Muscle of arm (tissue), 1 donor: ENCODE measurements at regions not wholly inside any gene's neighbourhood (a gene's known extent, or its start where the extent isn't known, plus 50 kb on each side); places are given as distances from the start of the nearest gene placed in this dataset.
"Not testable (repeated sequence)": the region's sequence is repeated elsewhere in the genome, so short reads cannot be mapped to it uniquely, and the experiment has no call there.

Experiments used
- DNase-seq: peaks from one replicate; pipeline ENCODE4 v3.0.0-alpha.2; 2013

DNA sequence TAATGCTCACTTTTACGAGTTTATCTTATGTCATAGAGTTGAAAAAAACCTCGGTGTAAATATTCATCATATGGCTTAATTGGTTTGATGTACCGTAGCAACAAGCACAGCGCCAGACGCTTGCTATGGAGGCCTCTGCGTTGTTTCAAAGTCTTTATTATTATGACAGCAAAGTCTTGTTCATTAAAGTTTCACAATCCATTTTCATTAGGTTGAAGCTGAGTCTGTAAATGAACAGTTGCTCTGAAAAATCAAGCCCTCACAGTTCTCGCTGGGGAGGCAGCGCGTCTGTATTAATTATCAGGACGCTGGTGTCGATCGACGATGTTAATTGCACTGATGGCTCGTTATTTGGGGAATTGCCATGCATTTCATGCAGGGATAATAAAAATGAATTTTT is 185.6 kb downstream of the INSC start:
- DNase-seq: no peak

DNA sequence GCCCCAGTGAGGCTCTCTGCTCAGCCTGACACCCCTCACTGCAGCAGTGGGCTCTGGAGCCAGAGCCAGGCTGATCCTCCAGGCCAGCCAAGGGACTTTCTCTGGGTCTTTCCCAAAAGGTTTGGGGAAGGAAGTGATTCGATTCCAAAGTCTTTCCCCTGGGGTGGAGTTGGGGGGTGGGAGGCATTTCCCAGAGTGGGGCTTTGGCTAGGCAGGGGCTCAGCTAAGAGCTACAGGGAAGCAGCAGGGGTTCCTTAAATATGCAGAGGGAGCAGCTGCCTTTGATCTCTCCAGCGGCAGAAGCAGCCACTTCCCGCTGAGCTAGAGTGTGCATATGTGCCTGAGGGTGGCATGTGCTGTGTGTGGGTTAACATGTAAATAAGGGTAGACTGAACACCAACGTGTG is 192.9 kb downstream of the INSC start:
- no peak for DNase-seq

DNA sequence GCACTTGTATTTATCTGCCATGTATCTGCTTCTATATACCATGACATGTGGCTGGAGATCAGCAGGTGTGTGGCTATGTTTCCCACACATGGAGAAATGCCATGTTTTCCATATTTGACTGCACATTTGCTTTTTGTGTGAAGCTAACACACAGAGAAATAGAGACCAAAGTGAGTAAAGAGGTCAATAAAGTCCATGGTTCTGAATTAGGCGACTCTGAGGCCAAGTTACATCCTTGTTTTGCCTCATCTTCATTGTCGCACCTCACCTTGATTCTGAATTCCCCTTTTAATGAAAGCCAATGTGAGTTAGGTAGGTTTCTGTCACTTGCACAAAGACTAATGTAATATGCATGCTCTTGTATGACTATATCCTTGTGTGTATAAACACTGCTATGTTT is 194.1 kb downstream of the INSC start:
- DNase-seq: no peak

DNA sequence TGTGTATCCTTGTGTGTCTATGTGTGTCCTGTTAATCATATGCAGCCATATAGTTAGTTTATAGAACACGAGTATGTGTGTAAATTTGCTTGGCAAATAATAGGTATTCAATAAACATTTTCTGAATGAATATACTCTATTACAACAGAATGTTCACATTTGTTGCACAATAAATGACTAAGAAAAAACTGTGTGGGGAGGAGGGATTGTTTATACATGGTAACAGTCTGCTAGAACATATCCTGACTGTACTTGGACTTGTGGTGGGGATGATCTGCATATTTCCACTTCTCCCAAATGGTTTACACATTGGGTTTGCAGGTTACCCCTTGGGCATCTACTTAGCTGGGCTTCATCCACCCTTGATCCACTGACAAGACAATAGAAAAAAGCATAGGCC is 194.6 kb downstream of the INSC start:
- DNase-seq: no peak

DNA sequence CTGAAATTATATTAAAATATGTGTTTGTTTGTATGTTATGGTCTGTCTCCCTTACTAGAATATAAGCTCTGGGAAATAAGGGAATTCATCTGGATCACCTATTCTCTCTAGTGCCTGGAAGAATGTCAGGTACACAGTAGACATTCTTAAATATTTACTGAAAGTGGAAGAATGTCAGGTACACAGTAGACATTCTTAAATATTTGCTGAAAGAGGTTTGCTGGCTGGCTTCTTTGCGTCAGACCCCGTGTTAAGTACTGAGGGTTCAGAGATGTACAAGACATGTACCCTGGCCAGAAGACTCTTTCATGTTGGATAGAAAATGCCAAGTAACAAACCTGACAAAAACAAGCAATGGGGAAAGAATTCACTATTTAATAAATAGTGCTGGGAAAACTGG is 199.1 kb downstream of the INSC start:
- no peak for DNase-seq

DNA sequence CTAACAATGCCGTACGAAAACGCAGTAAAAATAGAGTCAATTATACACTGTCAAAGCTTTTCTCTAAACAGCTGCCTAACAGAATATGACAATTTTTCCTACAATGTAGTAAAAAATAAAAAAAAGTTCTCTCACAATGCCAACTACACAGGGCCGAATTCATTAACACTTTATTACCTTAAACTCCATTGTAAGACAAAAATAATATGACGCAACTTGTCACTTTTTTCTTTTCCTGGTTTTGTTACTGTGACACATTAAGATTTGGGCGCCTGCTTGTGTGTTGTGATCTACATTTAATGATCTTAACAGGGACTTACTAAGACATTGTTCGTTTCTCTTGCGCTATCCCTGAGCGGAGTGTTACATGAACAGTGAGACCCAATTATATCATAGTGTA is 204.1 kb downstream of the INSC start:
- no peak for DNase-seq

DNA sequence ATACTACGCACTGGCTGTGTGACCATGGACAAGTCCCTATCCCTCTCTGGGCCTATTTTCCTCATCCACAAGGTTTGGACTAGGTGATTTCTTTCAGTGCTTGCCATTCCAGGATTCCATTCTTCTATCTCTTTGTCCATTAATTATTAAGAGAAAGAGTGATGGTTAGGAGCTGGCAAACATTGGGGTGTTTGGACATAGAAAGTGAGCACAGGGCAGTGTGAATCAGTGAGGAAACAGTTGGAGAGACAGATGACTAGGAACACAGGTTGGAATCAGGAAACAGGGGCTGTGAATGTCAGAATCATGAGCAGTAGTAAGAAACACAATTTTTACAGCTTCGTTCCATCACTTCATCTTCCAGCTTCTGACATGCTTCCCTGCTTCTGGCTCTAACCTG is 211.8 kb downstream of the INSC start:
- DNase-seq: no peak

DNA sequence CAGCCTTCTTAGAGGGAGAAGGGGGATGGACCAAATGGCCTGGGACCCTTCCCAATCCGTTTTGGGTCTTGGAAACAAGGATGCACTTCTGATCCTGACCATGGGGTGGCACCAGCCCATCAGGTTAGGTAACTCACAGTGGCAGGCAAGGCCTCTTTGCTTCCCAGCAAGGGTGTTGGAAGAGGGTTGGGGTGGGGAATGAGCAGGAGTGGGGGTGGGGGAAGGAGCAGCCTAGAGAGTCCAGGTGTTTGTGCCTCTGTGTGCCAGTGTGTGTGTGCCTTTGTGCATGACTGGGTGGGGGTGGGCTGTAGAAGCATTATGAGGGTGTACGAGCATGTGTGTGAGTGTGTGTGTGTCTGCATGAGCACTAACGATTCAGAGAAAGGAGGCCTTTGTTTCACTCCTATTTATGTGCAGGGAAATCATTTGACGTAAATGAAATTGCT is 213.1 kb downstream of the INSC start:
- peak; percentile 57 for DNase-seq

DNA sequence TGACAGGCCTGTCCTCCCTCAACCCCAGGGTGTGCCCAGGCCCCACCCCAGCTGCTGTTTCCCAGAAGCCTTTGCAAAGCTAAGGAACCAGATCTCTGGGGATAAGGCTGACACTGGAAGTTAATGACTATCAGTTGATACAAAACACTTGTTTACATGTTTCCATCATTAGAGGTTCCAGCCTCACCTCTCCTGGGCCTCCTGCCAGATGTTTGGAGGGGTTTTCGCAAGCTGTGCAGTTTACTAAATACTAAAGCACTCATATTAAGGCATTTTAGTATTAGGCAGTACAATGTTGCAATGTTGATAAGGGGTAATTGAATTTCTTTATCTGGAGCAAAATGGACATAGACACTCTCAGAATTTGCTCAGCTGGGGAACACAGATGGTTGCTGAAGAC is 218.7 kb downstream of the INSC start:
- DNase-seq: no peak

DNA sequence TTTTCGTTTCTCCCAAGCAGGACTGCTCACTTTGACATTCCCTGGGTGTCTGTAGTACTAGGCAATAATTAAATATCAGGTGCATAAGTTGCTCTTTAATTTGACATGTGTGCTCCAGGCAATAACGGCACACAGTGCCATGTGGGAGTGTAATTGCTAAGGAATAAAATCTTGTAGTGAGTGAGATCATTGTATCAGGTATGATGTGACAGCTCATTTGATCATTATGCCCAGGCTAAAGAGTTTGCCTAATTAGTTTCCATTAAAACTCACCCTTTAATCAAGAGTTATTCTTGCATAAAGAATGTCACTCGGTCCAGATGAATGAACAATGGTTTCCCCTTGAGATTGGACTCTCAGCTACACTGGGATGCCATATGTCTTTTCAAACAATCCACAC is 220.0 kb downstream of the INSC start:
- DNase-seq: no peak

DNA sequence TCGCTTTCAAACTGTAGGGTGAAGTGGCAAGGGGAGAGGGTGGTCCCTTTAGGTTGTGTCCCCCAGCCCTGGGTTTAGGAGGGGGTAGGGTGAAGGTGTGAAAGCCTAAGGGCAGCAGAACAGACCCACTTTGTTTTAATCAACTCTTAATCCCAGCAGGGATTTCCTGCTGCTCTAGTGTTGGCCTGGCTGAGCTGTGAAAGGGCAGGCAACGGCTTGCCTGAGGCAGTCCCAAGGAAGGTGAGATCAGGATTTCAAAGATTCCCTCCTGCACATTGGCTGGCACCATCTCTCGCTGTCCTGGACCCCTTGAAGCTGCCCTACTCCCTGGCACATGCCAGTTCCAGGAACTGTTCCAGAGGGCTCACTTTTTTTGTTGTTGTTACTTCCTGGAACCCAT is 221.3 kb downstream of the INSC start:
- DNase-seq: no peak

DNA sequence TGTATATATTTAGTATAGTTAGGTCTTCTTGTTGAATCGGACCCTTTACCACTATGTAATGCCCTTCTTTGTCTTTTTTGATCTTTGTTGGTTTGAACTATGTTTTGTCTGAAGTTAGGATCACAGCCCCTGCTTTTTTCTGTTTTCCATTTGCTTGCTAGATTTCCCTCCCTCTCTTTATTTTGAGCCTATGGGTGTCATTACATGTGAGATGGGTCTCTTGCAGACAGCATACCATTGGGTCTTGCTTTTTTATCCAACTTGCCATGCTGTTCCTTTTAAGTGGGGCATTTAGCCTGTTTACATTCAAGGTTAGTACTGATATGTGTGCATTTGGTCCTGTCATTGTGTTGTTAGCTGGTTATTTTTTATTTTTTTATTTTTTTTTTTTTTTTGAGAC is 224.6 kb downstream of the INSC start:
- DNase-seq: no peak

DNA sequence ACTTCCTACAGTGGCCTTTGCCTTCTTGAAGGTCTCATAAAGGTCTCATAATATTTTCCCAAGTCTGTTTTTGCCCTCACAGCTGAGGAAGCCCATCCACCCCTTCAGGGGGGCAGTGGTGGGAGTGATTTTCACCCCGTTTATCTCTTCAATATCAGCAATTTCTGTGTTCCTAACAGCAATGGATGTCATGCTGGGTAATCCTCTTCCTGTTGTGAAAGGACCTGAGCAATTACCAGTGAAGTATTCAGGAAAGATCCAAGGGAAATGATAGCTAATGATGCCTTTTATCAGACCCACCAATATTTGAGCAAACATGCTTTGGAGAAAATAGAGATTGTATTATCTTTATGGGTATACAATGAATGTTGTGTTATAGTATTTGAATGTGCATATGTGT is 226.9 kb downstream of the INSC start:
- DNase-seq: no peak

DNA sequence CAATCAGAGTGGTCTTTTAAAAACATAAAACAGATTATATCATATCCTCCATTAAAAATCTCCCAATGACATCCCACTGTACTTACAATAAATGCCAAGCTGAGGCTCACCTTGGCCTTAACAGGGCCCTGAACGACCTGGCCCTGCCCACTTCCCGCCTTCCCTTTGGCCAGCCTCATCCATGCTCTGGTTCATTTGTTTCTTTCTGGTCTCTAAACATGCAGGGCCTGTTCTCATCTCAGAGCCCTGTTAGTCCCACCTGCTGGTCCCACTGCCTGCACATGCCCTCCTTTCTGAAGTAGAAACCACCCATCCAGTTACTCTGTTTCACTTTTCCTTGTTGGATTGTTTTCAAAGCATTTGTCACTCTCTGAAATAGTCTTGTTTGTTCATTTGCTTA is 227.4 kb downstream of the INSC start:
- DNase-seq: no peak

DNA sequence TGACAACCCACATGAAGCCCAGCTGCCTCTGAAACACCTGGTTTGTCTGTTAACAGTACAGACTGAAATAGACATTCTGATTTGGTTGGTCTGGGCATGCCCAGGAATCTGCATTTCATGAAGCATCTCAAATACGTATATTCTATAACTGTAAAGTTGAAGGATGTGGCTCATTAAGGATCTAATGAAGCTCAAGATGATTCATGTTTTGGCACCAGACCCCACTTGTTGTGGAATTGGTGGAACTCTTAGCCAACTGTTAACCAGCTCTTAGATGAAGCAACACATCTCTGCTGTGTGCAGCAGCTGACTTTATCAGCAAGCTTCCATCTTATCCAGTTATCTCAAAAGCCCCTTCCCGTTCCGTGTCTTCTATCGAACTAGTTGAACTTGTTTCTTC is 232.2 kb downstream of the INSC start:
- no peak for DNase-seq

DNA sequence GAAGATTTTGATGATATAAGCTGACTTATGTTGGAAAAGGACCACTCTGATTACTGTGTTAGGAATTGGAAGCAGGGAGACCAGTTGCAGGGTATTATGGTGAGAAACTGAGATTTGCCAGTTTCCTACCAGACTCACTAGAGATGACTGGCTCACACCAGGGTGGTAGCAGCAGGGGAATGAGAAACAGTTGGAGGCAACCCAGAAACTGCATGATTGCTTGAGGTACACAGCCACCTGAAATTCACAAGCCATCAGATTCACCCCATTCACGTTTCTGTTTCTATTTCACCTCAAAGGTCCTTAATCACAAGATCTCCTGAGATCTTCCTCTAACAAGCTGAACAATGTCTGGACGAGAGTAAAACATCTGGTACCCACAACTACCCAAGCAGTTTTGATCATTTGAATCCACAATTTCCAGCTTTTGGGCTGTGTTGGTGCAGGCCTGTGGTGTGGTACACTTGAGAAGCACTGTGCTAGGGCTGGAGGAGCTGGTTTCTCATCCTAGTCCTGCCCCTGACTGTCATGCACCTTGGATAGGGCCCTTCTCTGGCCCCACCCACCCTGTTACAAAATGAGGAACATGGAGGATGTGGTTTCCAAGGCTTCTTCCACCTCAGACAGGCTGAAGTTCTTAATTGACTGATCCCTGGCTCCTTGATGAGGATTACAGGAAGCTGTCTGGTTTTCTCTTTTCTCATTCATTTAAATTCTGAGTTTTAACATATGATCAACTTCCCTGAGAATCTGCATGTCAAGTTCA is 233.4 kb downstream of the INSC start:
- DNase-seq: no peak

DNA sequence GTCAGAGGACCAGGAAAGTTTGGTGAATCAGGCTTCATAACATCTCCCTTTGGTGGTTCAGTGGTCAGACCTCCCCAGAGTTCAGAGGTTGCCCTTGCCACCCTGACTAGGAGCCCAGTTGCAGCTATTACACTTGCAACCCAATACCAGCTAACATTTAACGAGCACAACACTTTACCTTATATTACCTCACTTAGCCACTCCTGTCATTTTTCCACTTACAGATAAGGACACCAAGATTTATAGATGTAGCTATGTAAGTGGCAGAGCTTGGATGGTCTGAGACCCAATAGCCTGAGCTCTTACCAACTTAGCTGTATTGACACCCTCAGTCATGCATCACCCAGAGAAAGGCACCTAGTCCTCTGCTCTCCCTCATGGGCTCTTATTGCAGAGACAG is 234.7 kb downstream of the INSC start:
- DNase-seq: no peak

DNA sequence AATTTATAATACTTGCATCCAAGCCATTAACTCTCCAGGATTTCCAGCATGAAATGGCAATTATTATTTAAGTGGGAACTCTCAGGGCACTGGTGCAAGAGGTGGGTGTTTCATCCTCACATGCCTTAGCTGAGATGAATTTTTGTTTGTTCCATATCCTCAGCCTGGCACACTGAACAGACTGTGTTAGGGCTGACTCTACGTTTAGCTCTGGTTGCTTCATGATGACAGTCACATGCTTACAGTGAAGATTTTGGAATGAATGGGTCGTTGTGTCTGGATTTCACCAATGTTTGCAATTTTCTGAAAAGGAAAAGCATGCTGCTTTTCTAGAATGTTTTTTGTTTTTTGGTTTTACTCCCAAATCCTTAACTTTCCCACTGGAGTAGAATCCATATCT is 246.6 kb downstream of the INSC start:
- no peak for DNase-seq

DNA sequence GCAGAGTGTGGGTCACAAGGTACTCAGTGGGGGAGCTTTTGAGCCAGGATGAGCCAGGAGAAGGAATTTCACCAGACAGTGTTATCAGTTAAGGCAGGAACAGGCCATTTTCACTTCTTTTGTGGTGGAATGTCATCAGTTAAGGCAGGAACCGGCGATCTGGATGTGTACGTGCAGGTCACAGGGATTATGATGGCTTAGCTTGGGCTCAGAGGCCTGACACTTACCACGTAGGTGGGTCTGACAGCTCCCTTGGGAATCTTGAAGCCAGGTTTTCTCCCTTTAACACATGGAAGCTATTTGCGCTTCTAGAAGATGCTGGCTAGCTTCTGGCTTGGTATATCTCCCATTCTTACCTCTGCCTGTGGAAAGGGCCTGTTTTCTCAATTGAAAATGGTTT is 250.6 kb downstream of the INSC start:
- DNase-seq: not testable (repeated sequence)

DNA sequence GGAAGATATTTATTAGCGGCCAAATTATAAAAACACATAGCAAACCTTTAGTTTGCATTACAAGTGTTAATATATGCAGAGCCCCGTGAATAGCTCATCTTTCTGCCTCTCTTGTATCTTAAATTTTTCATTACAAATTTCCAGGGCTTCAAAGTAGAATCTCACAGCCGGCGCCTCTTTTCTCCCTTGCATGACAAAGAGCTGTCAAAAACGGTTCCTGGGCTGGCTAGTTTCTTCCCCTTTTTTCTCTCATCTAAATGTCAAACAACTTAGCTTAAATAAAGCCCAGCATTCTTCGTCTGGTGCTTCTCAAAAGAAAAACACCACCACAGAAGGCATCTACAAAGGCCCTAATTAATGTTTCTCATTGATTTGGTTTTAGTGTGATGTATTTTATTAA is 253.0 kb downstream of the INSC start:
- DNase-seq: no peak

DNA sequence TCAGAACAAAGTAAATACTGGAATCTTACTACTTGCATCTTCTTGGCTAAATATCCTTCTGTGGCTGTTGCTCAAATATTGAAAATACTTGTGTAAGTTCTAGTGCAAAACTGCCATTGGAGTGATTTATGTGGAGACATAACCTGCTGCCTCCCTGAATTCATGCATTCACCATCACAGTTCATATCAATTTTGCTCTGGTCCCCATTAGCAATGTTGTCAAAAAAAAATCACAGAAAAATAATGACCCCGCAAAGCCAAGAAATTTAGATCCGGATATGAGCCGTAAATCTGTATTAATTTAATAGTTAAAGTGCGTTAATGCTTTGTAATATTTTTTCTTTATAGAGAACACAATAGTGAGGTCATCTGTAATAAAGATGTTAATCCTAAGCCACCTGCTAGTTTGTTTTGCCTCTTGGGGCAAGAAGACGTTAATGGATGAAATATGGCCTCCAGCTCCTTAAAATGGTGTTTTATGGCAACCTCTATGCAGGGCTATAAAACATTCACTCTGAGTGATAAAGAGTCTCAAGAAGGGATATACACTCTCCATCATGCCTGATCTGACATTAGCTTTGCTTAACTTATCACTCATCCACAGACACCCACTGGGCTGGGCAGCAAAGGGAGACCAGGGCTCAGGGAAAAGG is 255.9 kb downstream of the INSC start:
- no peak for DNase-seq

DNA sequence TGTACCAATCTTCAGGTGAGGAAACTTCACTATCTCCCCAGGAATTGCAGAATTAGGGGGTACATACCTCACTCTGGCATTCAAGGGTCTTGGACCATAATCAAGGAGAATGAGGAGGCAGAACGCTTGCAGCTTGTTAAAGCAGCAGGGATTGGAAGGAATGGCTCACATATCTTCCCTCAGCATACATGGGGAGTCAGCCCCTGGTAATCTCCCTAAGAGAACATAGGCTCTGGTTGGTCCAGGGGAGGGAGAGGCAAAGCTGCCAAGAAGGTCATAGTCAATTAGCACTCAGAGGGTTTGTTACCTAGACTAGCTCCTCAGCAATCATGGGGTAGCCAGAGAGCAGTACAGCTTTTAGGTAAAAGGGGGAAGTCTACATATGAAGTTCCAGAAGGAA is 256.8 kb downstream of the INSC start:
- no peak for DNase-seq

DNA sequence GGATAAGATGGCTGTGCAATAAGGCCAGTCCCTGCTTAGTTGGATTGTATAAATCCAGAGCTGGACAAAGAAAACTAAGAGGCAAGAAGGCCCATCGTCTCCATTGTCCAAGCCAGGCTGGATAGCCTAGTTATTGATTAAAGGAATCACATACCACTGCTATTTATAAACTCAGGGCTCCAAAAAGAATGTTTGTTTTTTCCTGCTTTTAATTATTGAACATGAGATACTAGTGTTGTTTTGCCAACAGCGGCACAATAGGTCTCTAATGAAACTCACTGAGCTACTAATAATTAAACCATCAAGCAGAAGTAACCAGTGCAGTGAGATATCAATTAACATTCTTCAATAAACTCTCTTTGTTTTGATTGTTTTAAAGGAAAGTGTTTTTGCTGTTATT is 259.7 kb downstream of the INSC start:
- DNase-seq: no peak

DNA sequence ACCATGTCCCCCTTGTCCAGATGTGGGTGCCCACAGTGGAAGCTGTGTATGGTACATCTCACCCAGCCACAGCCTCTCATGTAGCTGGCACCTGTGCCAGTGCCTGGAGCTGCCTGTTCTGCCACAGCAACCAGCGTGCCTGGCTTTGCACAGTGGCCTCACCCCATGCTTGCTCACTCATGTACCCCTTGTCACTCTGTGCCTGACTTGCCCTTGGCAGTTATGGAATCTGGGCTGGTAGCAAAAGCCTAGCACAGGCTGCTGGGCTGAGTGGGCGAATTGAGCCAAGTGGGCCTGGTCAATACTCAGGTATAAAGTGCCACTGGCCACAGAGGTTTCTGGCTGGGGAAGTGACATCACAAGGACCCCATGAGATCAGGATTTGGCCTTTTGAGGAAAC is 264.2 kb downstream of the INSC start:
- no peak for DNase-seq
